CD4-positive, alpha-beta memory T cell (primary cell): ENCODE measurements at regions not wholly inside any gene's neighbourhood (a gene's known extent, or its start where the extent isn't known, plus 50 kb on each side); places are given as distances from the start of the nearest gene placed in this dataset.

Experiments used
- CTCF ChIA-PET: fragments of 350-600 bp; sonication (Branson Sonifier 250); formaldehyde crosslinking; loops from one replicate; lab custom pipeline; 2021; ENCODE audit warnings: inconsistent platforms; ENCODE audit not compliant: partially characterized antibody; lab: Charles Lee
- POLR2A ChIA-PET: fragments of 350-600 bp; sonication (Branson Sonifier 250); formaldehyde crosslinking; loops from one replicate; lab custom pipeline; 2021; ENCODE audit not compliant: partially characterized antibody; lab: Charles Lee
- DNase-seq, 5 donors: peaks; one replicate each; pipeline versions ENCODE4 v3.0.0 to v3.0.0-alpha.2; 2020 to 2022; ENCODE audit warnings: mixed read lengths in 1 of 5
- H3K27ac ChIP-seq: one replicate; pipeline ENCODE4 v1.7.0; 2013; ENCODE audit warnings: low read depth, low read length
- H3K27me3 ChIP-seq: 2 replicates; pipeline ENCODE4 v1.7.0; 2013; ENCODE audit warnings: mild to moderate bottlenecking, low read length, moderate library complexity; ENCODE audit not compliant: insufficient read depth
- H3K36me3 ChIP-seq: 2 replicates; pipeline ENCODE4 v1.7.0; 2013; ENCODE audit warnings: mild to moderate bottlenecking, low read length, moderate library complexity; ENCODE audit not compliant: insufficient read depth
- H3K4me1 ChIP-seq: 2 replicates; pipeline ENCODE4 v1.7.0; 2013; ENCODE audit warnings: mild to moderate bottlenecking, low read length, moderate library complexity; ENCODE audit not compliant: insufficient read depth
- H3K4me3 ChIP-seq, 2 donors: one replicate each; pipeline ENCODE4 v1.7.0; 2013; ENCODE audit warnings: low read length in 2 of 2, mild to moderate bottlenecking in 1 of 2
- H3K9me3 ChIP-seq, 2 donors: one replicate each; pipeline ENCODE4 v1.7.0; 2013; ENCODE audit warnings: low read length in 2 of 2, control low read depth in 1 of 2; ENCODE audit not compliant: control insufficient read depth in 1 of 2
- H3K27ac Mint-ChIP-seq, 7 donors: one replicate each; pipeline ENCODE4 v1.8.0; 2020 to 2021; ENCODE audit warnings: mixed read lengths in 7 of 7, mild to moderate bottlenecking in 6 of 7, inconsistent platforms in 3 of 7, moderate library complexity in 3 of 7
- H3K27me3 Mint-ChIP-seq, 2 donors: one replicate each; pipeline ENCODE4 v1.8.0; 2020 to 2021; ENCODE audit warnings: mixed read lengths in 2 of 2
- H3K36me3 Mint-ChIP-seq, 2 donors: one replicate each; pipeline ENCODE4 v1.8.0; 2020 to 2021; ENCODE audit warnings: mixed read lengths in 2 of 2, inconsistent platforms in 1 of 2, mild to moderate bottlenecking in 1 of 2
- H3K4me1 Mint-ChIP-seq, 4 donors: one replicate each; pipeline ENCODE4 v1.8.0; 2020 to 2021; ENCODE audit warnings: mixed read lengths in 4 of 4, mild to moderate bottlenecking in 1 of 4
- H3K4me3 Mint-ChIP-seq, 8 donors: one replicate each; pipeline ENCODE4 v1.8.0; 2020 to 2021; ENCODE audit warnings: mixed read lengths in 8 of 8, mild to moderate bottlenecking in 7 of 8, moderate library complexity in 6 of 8, inconsistent platforms in 3 of 8
- H3K9me3 Mint-ChIP-seq, 8 donors: one replicate each; pipeline ENCODE4 v1.8.0; 2020 to 2021; ENCODE audit warnings: mixed read lengths in 8 of 8, mild to moderate bottlenecking in 5 of 8, inconsistent platforms in 3 of 8, moderate library complexity in 1 of 8
- intact Hi-C: fragments of 100-400 bp; cut with micrococcal nuclease; formaldehyde crosslinking; loops from one replicate; pipeline ENCODE4 v1.15.1; 2023

GRCh38 chr4:180587379-180587778 lies 1655.8 kb upstream of the TENM3 start:
- Mint-ChIP-seq H3K9me3 (peaks cover 0 to 4% (median 0%) of the 10 kb centered on the region in 8 donors), H3K4me1 (no peaks in the 10 kb centered on the region), H3K36me3 (no peaks in the 10 kb centered on the region), H3K27ac (no peak overlapping the region), H3K27me3 (no peaks in the 10 kb centered on the region), H3K4me3 (no peak overlapping the region)
- Histone ChIP-seq H3K27me3 (no peaks in the 10 kb centered on the region), H3K4me3 (no peak overlapping the region), H3K36me3 (no peaks in the 10 kb centered on the region), H3K4me1 (no peaks in the 10 kb centered on the region), H3K9me3 (no peaks in the 10 kb centered on the region), H3K27ac (no peak overlapping the region)
- no peak for DNase-seq
- ChIA-PET POLR2A (no interaction called here), CTCF (no interaction called here)
- intact Hi-C loops = no loop called here

- H3K4me3 Mint-ChIP-seq = no peak overlapping the region
- POLR2A ChIA-PET = no interaction called here
- H3K27me3 Mint-ChIP-seq = no peaks in the 10 kb centered on the region
These were observed 1653.6 kb upstream of the TENM3 start for GRCh38 chr4:180589575-180589974.

GRCh38 chr4:180596888-180597483 lies 1646.2 kb upstream of the TENM3 start:
- Histone ChIP-seq H3K27ac (no peak overlapping the region), H3K4me3 (no peak overlapping the region), H3K9me3 (no peaks in the 10 kb centered on the region), H3K36me3 (no peaks in the 10 kb centered on the region), H3K4me1 (no peaks in the 10 kb centered on the region), H3K27me3 (no peaks in the 10 kb centered on the region)
- ChIA-PET CTCF (no interaction called here), POLR2A (no interaction called here)
- Mint-ChIP-seq H3K27me3 (no peaks in the 10 kb centered on the region), H3K9me3 (peaks cover 0 to 8% (median 3%) of the 10 kb centered on the region in 8 donors), H3K36me3 (no peaks in the 10 kb centered on the region), H3K27ac (no peak overlapping the region), H3K4me1 (no peaks in the 10 kb centered on the region), H3K4me3 (no peak overlapping the region)
- no peak for DNase-seq
- intact Hi-C loops = no loop called here

More at GRCh38 chr4:180589575-180589974, 1653.6 kb upstream of the TENM3 start:
- Mint-ChIP-seq H3K27ac (no peak overlapping the region), H3K4me1 (no peaks in the 10 kb centered on the region), H3K36me3 (no peaks in the 10 kb centered on the region), H3K9me3 (peaks cover 0 to 8% (median 3%) of the 10 kb centered on the region in 8 donors)
- CTCF ChIA-PET = no interaction called here
- Histone ChIP-seq H3K4me3 (no peak overlapping the region), H3K9me3 (no peaks in the 10 kb centered on the region), H3K4me1 (no peaks in the 10 kb centered on the region), H3K27me3 (no peaks in the 10 kb centered on the region), H3K36me3 (no peaks in the 10 kb centered on the region), H3K27ac (no peak overlapping the region)
- no peak for DNase-seq
- intact Hi-C loops = no loop called here

GRCh38 chr4:180598281-180598680 lies 1644.9 kb upstream of the TENM3 start:
- Mint-ChIP-seq H3K4me1 (no peaks in the 10 kb centered on the region), H3K36me3 (no peaks in the 10 kb centered on the region), H3K9me3 (peaks cover 0 to 8% (median 1%) of the 10 kb centered on the region in 8 donors), H3K27me3 (no peaks in the 10 kb centered on the region), H3K27ac (no peak overlapping the region), H3K4me3 (no peak overlapping the region)
- ChIA-PET CTCF (no interaction called here), POLR2A (no interaction called here)
- no peak for DNase-seq
- Histone ChIP-seq H3K4me1 (no peaks in the 10 kb centered on the region), H3K9me3 (no peaks in the 10 kb centered on the region), H3K27ac (no peak overlapping the region), H3K4me3 (no peak overlapping the region), H3K27me3 (no peaks in the 10 kb centered on the region), H3K36me3 (no peaks in the 10 kb centered on the region)
- intact Hi-C loops = no loop called here

- ChIA-PET CTCF (no interaction called here), POLR2A (no interaction called here)
- Histone ChIP-seq H3K9me3 (no peaks in the 10 kb centered on the region), H3K4me1 (no peaks in the 10 kb centered on the region), H3K27me3 (no peaks in the 10 kb centered on the region), H3K27ac (no peak overlapping the region), H3K36me3 (no peaks in the 10 kb centered on the region), H3K4me3 (no peak overlapping the region)
- H3K4me1 Mint-ChIP-seq = no peaks in the 10 kb centered on the region
- no peak for DNase-seq
- no peaks in the 10 kb centered on the region for H3K36me3 Mint-ChIP-seq
- H3K9me3 Mint-ChIP-seq = peaks cover 0 to 6% (median 0%) of the 10 kb centered on the region in 8 donors
- no peak overlapping the region for H3K27ac Mint-ChIP-seq
- H3K4me3 Mint-ChIP-seq = no peak overlapping the region
- intact Hi-C loops = no loop called here
- no peaks in the 10 kb centered on the region for H3K27me3 Mint-ChIP-seq
These were observed 1639.4 kb upstream of the TENM3 start for GRCh38 chr4:180603791-180604190.

GRCh38 chr4:180610324-180610723 lies 1632.9 kb upstream of the TENM3 start:
- POLR2A ChIA-PET = no interaction called here
- intact Hi-C loops = no loop called here
- peaks cover 0 to 3% of the 10 kb centered on the region in 2 donors for H3K9me3 ChIP-seq
- Mint-ChIP-seq H3K4me1 (no peaks in the 10 kb centered on the region), H3K4me3 (no peak overlapping the region), H3K27ac (no peak overlapping the region), H3K27me3 (no peaks in the 10 kb centered on the region), H3K36me3 (no peaks in the 10 kb centered on the region), H3K9me3 (peaks cover 0 to 8% (median 3%) of the 10 kb centered on the region in 8 donors)
- no peaks in the 10 kb centered on the region for H3K4me1 ChIP-seq
- CTCF ChIA-PET = interaction anchor here (1.0 kb wide), 1 partner anchor 37 kb away, joined by 3 read pairs; no protein-coding TSS in a partner anchor
- H3K4me3 ChIP-seq = no peak overlapping the region
- H3K27me3 ChIP-seq = no peaks in the 10 kb centered on the region
- H3K27ac ChIP-seq = no peak overlapping the region
- no peak for DNase-seq
- H3K36me3 ChIP-seq = no peaks in the 10 kb centered on the region

- H3K9me3 ChIP-seq = no peaks in the 10 kb centered on the region
- peaks cover 0 to 7% (median under 1%) of the 10 kb centered on the region in 8 donors for H3K9me3 Mint-ChIP-seq
- H3K27ac Mint-ChIP-seq = no peak overlapping the region
- H3K27me3 Mint-ChIP-seq = no peaks in the 10 kb centered on the region
- H3K4me3 ChIP-seq = no peak overlapping the region
- H3K27ac ChIP-seq = no peak overlapping the region
- no peak overlapping the region for H3K4me3 Mint-ChIP-seq
- CTCF ChIA-PET = no interaction called here
- H3K36me3 Mint-ChIP-seq = no peaks in the 10 kb centered on the region
- POLR2A ChIA-PET = no interaction called here
- no peaks in the 10 kb centered on the region for H3K4me1 ChIP-seq
- DNase-seq = no peak
- no peaks in the 10 kb centered on the region for H3K36me3 ChIP-seq
- intact Hi-C loops = no loop called here
- H3K4me1 Mint-ChIP-seq = no peaks in the 10 kb centered on the region
- H3K27me3 ChIP-seq = no peaks in the 10 kb centered on the region
These were observed 1627.5 kb upstream of the TENM3 start for GRCh38 chr4:180615746-180616145.
